PC-3 (cell line): ENCODE measurements at regions not wholly inside any gene's neighbourhood (a gene's known extent, or its start where the extent isn't known, plus 50 kb on each side); places are given as distances from the start of the nearest gene placed in this dataset.

Experiments
- ATAC-seq: fragments of 200-7000 bp; cut with Tn5 transposase; 2 replicates; pipeline ENCODE4 v1.9.1; 2020; ENCODE audit warnings: mild to moderate bottlenecking, moderate library complexity
- BruUV-seq: library from RNA; stranded (reverse); fragments of 400-500 nt; replicated peaks from 2 replicates; lab custom pipeline; 2021; lab: Mats Ljungman, UMichigan
- CTCF ChIA-PET: fragments of 300-600 bp; sonication (Branson Sonifier 250); formaldehyde crosslinking; loops from one replicate; lab custom pipeline; 2022; ENCODE audit warnings: antibody characterized with exemption; lab: Charles Lee
- POLR2A ChIA-PET: fragments of 300-600 bp; sonication (Branson Sonifier 250); formaldehyde crosslinking; loops from one replicate; lab custom pipeline; 2022; ENCODE audit warnings: antibody characterized with exemption; ENCODE audit not compliant: unreplicated experiment; lab: Charles Lee
- DNase-seq: peaks from one replicate; pipeline ENCODE4 v3.0.0-alpha.2; 2015
- H2AFZ ChIP-seq: fragments of 300-600 bp; sonication (generic); 2 replicates; pipeline ENCODE4 v1.6.0; 2016; ENCODE audit warnings: antibody characterized with exemption, low read length
- H3F3A ChIP-seq: fragments of 300-600 bp; sonication (generic); one replicate; pipeline ENCODE4 v1.6.0; 2017; ENCODE audit warnings: antibody characterized with exemption, low read length, control low read depth, mild to moderate bottlenecking; ENCODE audit not compliant: unreplicated experiment
- H3K27ac ChIP-seq: fragments of 300-600 bp; sonication (generic); 2 replicates; pipeline ENCODE4 v1.5.1; 2016; ENCODE audit warnings: mild to moderate bottlenecking, low read length
- H3K27me3 ChIP-seq: fragments of 300-600 bp; sonication (generic); 2 replicates; pipeline ENCODE4 v1.6.1; 2016; ENCODE audit warnings: low read length, mixed read lengths
- H3K36me3 ChIP-seq: fragments of 300-600 bp; sonication (generic); 2 replicates; pipeline ENCODE4 v1.6.1; 2016; ENCODE audit warnings: low read depth, mixed run types, low read length, mixed read lengths
- H3K4me1 ChIP-seq: fragments of 300-600 bp; sonication (generic); 2 replicates; pipeline ENCODE4 v1.5.1; 2016; ENCODE audit warnings: low read length; ENCODE audit not compliant: insufficient read depth
- H3K4me2 ChIP-seq: fragments of 300-600 bp; sonication (generic); 2 replicates; pipeline ENCODE4 v1.6.0; 2016; ENCODE audit warnings: low read length
- H3K4me3 ChIP-seq: fragments of 300-600 bp; sonication (generic); 2 replicates; pipeline ENCODE4 v1.5.1; 2016; ENCODE audit warnings: mild to moderate bottlenecking, low read length, mixed read lengths
- H3K79me2 ChIP-seq: fragments of 300-600 bp; sonication (generic); 2 replicates; pipeline ENCODE4 v1.6.1; 2017; ENCODE audit warnings: low read length, mixed read lengths
- H3K9ac ChIP-seq: fragments of 300-600 bp; sonication (generic); 2 replicates; pipeline ENCODE4 v1.6.0; 2016; ENCODE audit warnings: mild to moderate bottlenecking, low read length
- H3K9me2 ChIP-seq: fragments of 300-600 bp; sonication (generic); replicated peaks from 2 replicates; pipeline ENCODE4 v1.6.1; 2016; ENCODE audit warnings: mixed run types, low read length, mixed read lengths
- H3K9me3 ChIP-seq: fragments of 300-600 bp; sonication (generic); 2 replicates; pipeline ENCODE4 v1.6.1; 2016; ENCODE audit warnings: low read length, mixed read lengths
- H4K20me1 ChIP-seq: fragments of 300-600 bp; sonication (generic); 2 replicates; pipeline ENCODE4 v1.6.1; 2016; ENCODE audit warnings: low read length, mixed read lengths
- CTCF ChIP-seq: fragments of 300-600 bp; sonication (generic); conservative IDR thresholded peaks from 2 replicates; pipeline ENCODE4 v1.5.1; 2017; ENCODE audit warnings: antibody characterized with exemption, low read depth, mild to moderate bottlenecking, low read length
- EZH2 ChIP-seq: fragments of 300-600 bp; sonication (generic); IDR thresholded peaks from one replicate; pipeline ENCODE4 v1.6.1; 2017; ENCODE audit warnings: antibody characterized with exemption, mild to moderate bottlenecking, low read length; ENCODE audit not compliant: unreplicated experiment
- EZH2phosphoT487 ChIP-seq: fragments of 300-600 bp; sonication (generic); IDR thresholded peaks from 2 replicates; pipeline ENCODE4 v1.6.1; 2018; ENCODE audit warnings: mild to moderate bottlenecking, antibody characterized with exemption, low read length, borderline replicate concordance
- intact Hi-C: fragments of 100-400 bp; cut with micrococcal nuclease; formaldehyde crosslinking; loops from 2 replicates; pipeline ENCODE4 v1.9.0; 2023

DNA sequence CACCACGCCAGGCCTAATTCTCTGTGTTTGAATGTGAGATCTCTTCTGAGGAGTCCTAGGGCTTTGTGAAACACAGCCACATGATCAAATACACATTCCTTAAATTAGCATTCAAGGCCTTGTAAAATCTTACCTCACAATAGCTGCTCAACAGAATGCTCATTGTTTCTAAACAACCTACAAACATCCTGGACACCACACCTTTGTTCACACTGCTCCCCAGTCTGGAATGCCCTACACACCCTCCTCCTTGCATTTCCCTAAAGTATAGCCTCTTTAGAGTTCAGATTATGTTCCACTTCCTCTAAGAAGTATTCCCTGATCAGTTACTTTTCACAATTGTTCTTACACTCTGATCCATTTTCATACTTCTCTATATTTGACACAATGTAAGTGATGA is 110.6 kb downstream of the AGTR2 start:
- Histone ChIP-seq H3K9me2 (no peaks in the 10 kb centered on the region), H3K27ac (peak overlapping the region; percentile 72), H3K36me3 (no peaks in the 10 kb centered on the region), H3F3A (peaks cover 3% of the 10 kb centered on the region), H4K20me1 (no peaks in the 10 kb centered on the region), H3K4me1 (peaks cover 29% of the 10 kb centered on the region), H3K9ac (peak overlapping the region; percentile 60; the same call in 1 of the 2 replicates), H3K79me2 (no peaks in the 10 kb centered on the region), H3K4me2 (no peak overlapping the region), H2AFZ (no peak overlapping the region), H3K9me3 (no peaks in the 10 kb centered on the region; the same call in 1 of the 2 replicates), H3K27me3 (no peaks in the 10 kb centered on the region), H3K4me3 (no peak overlapping the region)
- CTCF ChIA-PET, result no interaction called here
- DNase-seq (peak; percentile 43), ATAC-seq (peak; percentile 68)
- intact Hi-C loops, result loop anchor here (2.0 kb wide), 1 partner anchor 40 kb away; no protein-coding TSS in a partner anchor
- no TSS peak for BruUV-seq
- TF ChIP-seq EZH2phosphoT487, result no peak
- POLR2A ChIA-PET, result no interaction called here

GRCh38 chrX:116282751-116283150 is 112.2 kb downstream of the AGTR2 start:
- POLR2A ChIA-PET, result no interaction called here
- Histone ChIP-seq H3K9me2 (no peaks in the 10 kb centered on the region), H3K9ac (no peak overlapping the region), H3K9me3 (no peaks in the 10 kb centered on the region; the same call in 1 of the 2 replicates), H3K4me3 (no peak overlapping the region), H3K4me1 (peaks cover 29% of the 10 kb centered on the region), H3F3A (peaks cover 3% of the 10 kb centered on the region), H3K27me3 (no peaks in the 10 kb centered on the region), H3K36me3 (no peaks in the 10 kb centered on the region), H3K4me2 (no peak overlapping the region), H2AFZ (no peak overlapping the region), H4K20me1 (no peaks in the 10 kb centered on the region), H3K27ac (no peak overlapping the region), H3K79me2 (no peaks in the 10 kb centered on the region)
- TF ChIP-seq EZH2phosphoT487 (no peak), CTCF (no peak), EZH2 (no peak)
- DNase-seq (no peak), ATAC-seq (no peak)
- intact Hi-C loops, result no loop called here
- no TSS peak for BruUV-seq
- CTCF ChIA-PET, result no interaction called here

GRCh38 chrX:116284400-116284799 is 113.9 kb downstream of the AGTR2 start:
- BruUV-seq, result no TSS peak
- Histone ChIP-seq H3K9me3 (no peaks in the 10 kb centered on the region; the same call in 1 of the 2 replicates), H3K27ac (peak overlapping the region; percentile 65), H3K9ac (peak overlapping the region; percentile 36), H3K36me3 (no peaks in the 10 kb centered on the region), H4K20me1 (no peaks in the 10 kb centered on the region), H2AFZ (no peak overlapping the region), H3K4me1 (peaks cover 29% of the 10 kb centered on the region), H3K9me2 (no peaks in the 10 kb centered on the region), H3K4me2 (peak overlapping the region; percentile 55), H3K79me2 (no peaks in the 10 kb centered on the region), H3K4me3 (peak overlapping the region; percentile 26; the same call in 1 of the 2 replicates), H3K27me3 (no peaks in the 10 kb centered on the region), H3F3A (peaks cover 3% of the 10 kb centered on the region)
- intact Hi-C loops, result no loop called here
- ChIA-PET POLR2A (no interaction called here), CTCF (no interaction called here)
- ATAC-seq (peak; percentile 51), DNase-seq (peak; percentile 82)
- TF ChIP-seq EZH2, result no peak

GRCh38 chrX:116285501-116285900 is 115.0 kb downstream of the AGTR2 start:
- H3K9ac ChIP-seq, result peak overlapping the region; percentile 36
- H3K4me1 ChIP-seq, result peaks cover 31% of the 10 kb centered on the region
- H3K4me3 ChIP-seq, result no peak overlapping the region
- no peak overlapping the region for H2AFZ ChIP-seq
- H3K27me3 ChIP-seq, result no peaks in the 10 kb centered on the region
- no peaks in the 10 kb centered on the region for H3K9me2 ChIP-seq
- no peak for ATAC-seq
- H3K4me2 ChIP-seq, result peak overlapping the region; percentile 55
- H3K36me3 ChIP-seq, result no peaks in the 10 kb centered on the region
- no peaks in the 10 kb centered on the region for H4K20me1 ChIP-seq
- H3F3A ChIP-seq, result peaks cover 3% of the 10 kb centered on the region
- intact Hi-C loops, result no loop called here
- no peaks in the 10 kb centered on the region for H3K79me2 ChIP-seq
- H3K27ac ChIP-seq, result peak overlapping the region; percentile 65
- TF ChIP-seq EZH2 (no peak), EZH2phosphoT487 (no peak), CTCF (no peak)
- CTCF ChIA-PET, result no interaction called here
- BruUV-seq, result no TSS peak
- POLR2A ChIA-PET, result no interaction called here
- peak; percentile 58 for DNase-seq
- H3K9me3 ChIP-seq, result no peaks in the 10 kb centered on the region
